K562 (cell line): ENCODE measurements at regions not wholly inside any gene's neighbourhood (a gene's known extent, or its start where the extent isn't known, plus 50 kb on each side); places are given as distances from the start of the nearest gene placed in this dataset.

ENCODE experiments used
- DPF2 ChIP-seq: fragments of 450-650 bp; IDR thresholded peaks from 2 replicates; pipeline ENCODE4 v1.6.1; 2016
- ETV6 ChIP-seq, 3 experiments: fragments of 150-350 bp in 1 of 3; sonication (generic) in 1 of 3; formaldehyde crosslinking in 1 of 3; IDR thresholded peaks; 2 replicates each; pipeline versions ENCODE4 v1.6.1 to v1.8.0; 2014 to 2022; ENCODE audit warnings: borderline replicate concordance in 2 of 3, low read depth in 2 of 3, antibody characterized with exemption in 1 of 3, low read length in 1 of 3, mild to moderate bottlenecking in 1 of 3, missing genetic modification reagents in 1 of 3
- HDGF ChIP-seq: fragments of 450-650 bp; IDR thresholded peaks from 2 replicates; pipeline ENCODE4 v1.6.1; 2016
- MAFG ChIP-seq: fragments of 450-650 bp; conservative IDR thresholded peaks from 2 replicates; pipeline ENCODE4 v1.6.1; 2016; ENCODE audit warnings: missing genetic modification characterization, missing compliant biosample characterization
- SMARCE1 ChIP-seq: fragments of 450-650 bp; IDR thresholded peaks from 2 replicates; pipeline ENCODE4 v1.7.1; 2016; ENCODE audit warnings: mild to moderate bottlenecking
- SMC3 ChIP-seq: conservative IDR thresholded peaks from 2 replicates; pipeline ENCODE4 v1.6.1; 2011; ENCODE audit warnings: low read depth, low read length, improper control_type of control experiment; ENCODE audit not compliant: insufficient read depth
- TCF7 ChIP-seq: sonication (generic); IDR thresholded peaks from 2 replicates; pipeline ENCODE4 v1.6.1; 2016; ENCODE audit warnings: antibody characterized with exemption, borderline replicate concordance
- ZNF274 ChIP-seq: IDR thresholded peaks from 2 replicates; pipeline ENCODE4 v1.6.1; 2011; ENCODE audit warnings: low read depth, mild to moderate bottlenecking, low read length, moderate library complexity, borderline replicate concordance
- ZNF518B ChIP-seq: fragments of 250-450 bp; sonication (Bioruptor Pico); IDR thresholded peaks from 2 replicates; pipeline ENCODE4 v1.5.0; 2021; ENCODE audit warnings: mild to moderate bottlenecking, moderate library complexity
- TF ChIP-seq, protein P1 (sequence below), 3 experiments: IDR thresholded peaks in 2 of 3; conservative IDR thresholded peaks in 1 of 3; 2 replicates each; pipeline ENCODE4 v1.5.1; 2011 to 2012; ENCODE audit warnings: low read length in 3 of 3, mild to moderate bottlenecking in 3 of 3, control low read depth in 2 of 3, improper control_type of control experiment in 1 of 3, inconsistent platforms in 1 of 3, low read depth in 1 of 3, mixed read lengths in 1 of 3, moderate library complexity in 1 of 3; ENCODE audit not compliant: insufficient read depth in 2 of 3

GRCh38 chr4:179071131-179071530 lies 1628.9 kb upstream of the AGA start:
- TF ChIP-seq, protein P1, sequence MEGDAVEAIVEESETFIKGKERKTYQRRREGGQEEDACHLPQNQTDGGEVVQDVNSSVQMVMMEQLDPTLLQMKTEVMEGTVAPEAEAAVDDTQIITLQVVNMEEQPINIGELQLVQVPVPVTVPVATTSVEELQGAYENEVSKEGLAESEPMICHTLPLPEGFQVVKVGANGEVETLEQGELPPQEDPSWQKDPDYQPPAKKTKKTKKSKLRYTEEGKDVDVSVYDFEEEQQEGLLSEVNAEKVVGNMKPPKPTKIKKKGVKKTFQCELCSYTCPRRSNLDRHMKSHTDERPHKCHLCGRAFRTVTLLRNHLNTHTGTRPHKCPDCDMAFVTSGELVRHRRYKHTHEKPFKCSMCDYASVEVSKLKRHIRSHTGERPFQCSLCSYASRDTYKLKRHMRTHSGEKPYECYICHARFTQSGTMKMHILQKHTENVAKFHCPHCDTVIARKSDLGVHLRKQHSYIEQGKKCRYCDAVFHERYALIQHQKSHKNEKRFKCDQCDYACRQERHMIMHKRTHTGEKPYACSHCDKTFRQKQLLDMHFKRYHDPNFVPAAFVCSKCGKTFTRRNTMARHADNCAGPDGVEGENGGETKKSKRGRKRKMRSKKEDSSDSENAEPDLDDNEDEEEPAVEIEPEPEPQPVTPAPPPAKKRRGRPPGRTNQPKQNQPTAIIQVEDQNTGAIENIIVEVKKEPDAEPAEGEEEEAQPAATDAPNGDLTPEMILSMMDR (IDR thresholded peaks at IDR 0.05 in 2 of 3, conservative IDR thresholded peaks at IDR 0.05 in 1 of 3; ENCODE audit: insufficient read depth in 2 of 3, low read depth in 1 of 3, low read length in 3 of 3) = no peak
- TF ChIP-seq DPF2 (no peak), ETV6 (IDR thresholded peaks at IDR 0.05; ENCODE audit: borderline replicate concordance in 1 of 2, low read depth in 2 of 2, low read length in 1 of 2) (no peak), ETV6 (CRISPR knock-in tag; IDR thresholded peaks at IDR 0.05; ENCODE audit: borderline replicate concordance) (no peak), HDGF (no peak), SMARCE1 (no peak), ZNF274 (no peak), ZNF518B (CRISPR knock-in tag) (no peak), TCF7 (no peak), SMC3 (no peak), MAFG (tag) (no peak)
